NT2/D1 (cell line): ENCODE measurements at regions not wholly inside any gene's neighbourhood (a gene's known extent, or its start where the extent isn't known, plus 50 kb on each side); places are given as distances from the start of the nearest gene placed in this dataset.

Experiments
- YY1 ChIP-seq: IDR thresholded peaks from 2 replicates; pipeline ENCODE4 v1.6.1; 2011; ENCODE audit not compliant: insufficient read length, insufficient read depth
- ZNF274 ChIP-seq: IDR thresholded peaks from 2 replicates; pipeline ENCODE4 v1.6.1; 2011; ENCODE audit warnings: mild to moderate bottlenecking, low read depth, low read length

DNA sequence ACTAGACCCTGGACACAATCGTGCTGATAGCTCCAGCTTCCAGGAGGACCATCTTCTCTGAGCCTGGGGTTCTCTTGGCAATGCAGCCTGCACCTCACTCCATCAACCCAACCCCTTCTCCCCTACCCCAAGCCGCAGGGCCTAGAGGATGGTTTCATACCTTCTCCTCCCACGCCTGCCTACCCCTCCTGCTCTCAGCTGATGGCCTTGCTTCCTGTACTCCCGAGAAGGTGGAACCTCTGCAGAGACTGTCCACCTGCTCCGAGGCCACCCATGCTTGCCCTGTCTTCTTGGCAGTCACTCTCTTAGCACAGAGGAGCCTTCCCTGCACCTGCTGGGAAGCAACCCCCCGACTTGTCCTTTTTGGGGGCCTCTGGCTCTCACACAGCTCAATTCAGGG lies 241.9 kb downstream of the IRX2 start:
- TF ChIP-seq ZNF274 = no peak
- TF ChIP-seq YY1 = no peak
